Gastroesophageal sphincter (tissue), 4 donors: ENCODE measurements at regions not wholly inside any gene's neighbourhood (a gene's known extent, or its start where the extent isn't known, plus 50 kb on each side); places are given as distances from the start of the nearest gene placed in this dataset.
"Not testable (repeated sequence)": the region's sequence is repeated elsewhere in the genome, so short reads cannot be mapped to it uniquely, and the experiment has no call there.

Experiments used
- ATAC-seq: fragments of 150-250 bp; one replicate; pipeline ENCODE4 v1.9.1; 2016; ENCODE audit warnings: mild to moderate bottlenecking, moderate library complexity
- H3K27ac ChIP-seq, 4 donors: fragments of 200-600 bp; sonication (generic) in 3 of 4; 1 replicate in 3 of 4; 2 replicates in 1 of 4; pipeline ENCODE4 v1.5.1; 2016 to 2019
- H3K27me3 ChIP-seq: fragments of 200-600 bp; sonication (generic); one replicate; pipeline ENCODE4 v1.5.1; 2019
- H3K36me3 ChIP-seq, 2 donors: fragments of 200-600 bp; sonication (generic); one replicate each; pipeline ENCODE4 v1.5.1; 2019; ENCODE audit warnings: control low read depth in 1 of 2
- H3K4me1 ChIP-seq, 3 donors: fragments of 200-600 bp; sonication (generic); 1 replicate in 2 of 3; 2 replicates in 1 of 3; pipeline ENCODE4 v1.5.1; 2016 to 2019; ENCODE audit warnings: control low read depth in 2 of 3
- H3K4me3 ChIP-seq, 2 donors: fragments of 200-600 bp; sonication (generic); one replicate each; pipeline ENCODE4 v1.5.1; 2019; ENCODE audit warnings: mild to moderate bottlenecking in 1 of 2, moderate library complexity in 1 of 2
- H3K9me3 ChIP-seq, 3 donors: fragments of 200-600 bp; sonication (generic); one replicate each; pipeline ENCODE4 v1.5.1; 2017 to 2019; ENCODE audit warnings: control low read depth in 2 of 3
- CTCF ChIP-seq, 4 experiments: fragments of 200-600 bp in 2 of 4; fragments of 450-650 bp in 2 of 4; sonication (generic) in 1 of 4; IDR thresholded peaks; one replicate each; pipeline ENCODE4 v1.5.1; 2017 to 2019; ENCODE audit warnings: antibody characterized with exemption in 4 of 4, mild to moderate bottlenecking in 2 of 4, moderate library complexity in 2 of 4
- EP300 ChIP-seq: sonication (generic); formaldehyde crosslinking; IDR thresholded peaks from one replicate; pipeline ENCODE4 v1.6.1; 2017; ENCODE audit warnings: antibody characterized with exemption, mild to moderate bottlenecking
- POLR2A ChIP-seq, 2 donors: fragments of 450-650 bp; IDR thresholded peaks; one replicate each; pipeline ENCODE4 v1.6.1; 2017; ENCODE audit warnings: antibody characterized with exemption in 2 of 2, mild to moderate bottlenecking in 2 of 2, moderate library complexity in 1 of 2
- POLR2AphosphoS5 ChIP-seq: sonication (generic); formaldehyde crosslinking; IDR thresholded peaks from one replicate; pipeline ENCODE4 v1.6.1; 2017; ENCODE audit warnings: antibody characterized with exemption
- WGBS, 2 donors: methylation state at CpG; one replicate each; pipeline ENCODE4 v1.1.5; 2018; ENCODE audit warnings: low coverage in 1 of 2; 5-methylcytosine and 5-hydroxymethylcytosine counted together

- 45 to 75% methylated on average over 1 to 2 of the region's 5 CpGs for WGBS, 2 donors
- Histone ChIP-seq H3K27ac (no peak overlapping the region), H3K36me3 (no peaks in the 10 kb centered on the region), H3K9me3 (no peaks in the 10 kb centered on the region), H3K4me3 (no peak overlapping the region), H3K4me1 (no peaks in the 10 kb centered on the region), H3K27me3 (no peaks in the 10 kb centered on the region)
- no peak for TF ChIP-seq POLR2A (IDR thresholded peaks at IDR 0.05)
- TF ChIP-seq CTCF (IDR thresholded peaks at IDR 0.05) = no peak
- TF ChIP-seq EP300 = no peak
- no peak for ATAC-seq
These were observed 82.5 kb upstream of the PITRM1 start for GRCh38 chr10:3255075-3255474.

- not testable (repeated sequence) for ATAC-seq, H3K27ac ChIP-seq, H3K9me3 ChIP-seq, H3K4me3 ChIP-seq, H3K4me1 ChIP-seq, H3K27me3 ChIP-seq, H3K36me3 ChIP-seq
- WGBS, 2 donors = 89 to 94% methylated on average over 2 to 3 of the region's 3 CpGs
These were observed 81.4 kb upstream of the PITRM1 start for GRCh38 chr10:3253974-3254373.

- Histone ChIP-seq H3K27ac (no peak overlapping the region), H3K36me3 (no peaks in the 10 kb centered on the region), H3K4me3 (no peak overlapping the region), H3K9me3 (no peaks in the 10 kb centered on the region), H3K27me3 (no peaks in the 10 kb centered on the region), H3K4me1 (peaks cover 3 to 18% (median 3%) of the 10 kb centered on the region in 3 donors)
- ATAC-seq = no peak
- WGBS, 2 donors = 88 to 92% methylated on average over 7 to 8 of the region's 10 CpGs
- TF ChIP-seq POLR2AphosphoS5 = no peak
- TF ChIP-seq EP300 = no peak
- TF ChIP-seq CTCF (IDR thresholded peaks at IDR 0.05) = no peak
- no peak for TF ChIP-seq POLR2A (IDR thresholded peaks at IDR 0.05)
These were observed 78.6 kb upstream of the PITRM1 start for GRCh38 chr10:3251172-3251571.

GRCh38 chr10:3249307-3249889 is 76.8 kb upstream of the PITRM1 start:
- Histone ChIP-seq H3K4me1 (peaks cover 3 to 18% (median 3%) of the 10 kb centered on the region in 3 donors), H3K36me3 (no peaks in the 10 kb centered on the region), H3K27me3 (no peaks in the 10 kb centered on the region), H3K9me3 (no peaks in the 10 kb centered on the region), H3K4me3 (no peak overlapping the region), H3K27ac (peak overlapping the region; percentile 77 to 84 (median 81))
- TF ChIP-seq POLR2AphosphoS5 (no peak), EP300 (no peak), POLR2A (IDR thresholded peaks at IDR 0.05) (no peak), CTCF (IDR thresholded peaks at IDR 0.05) (no peak)
- ATAC-seq = peak; percentile 47
- 46 to 59% methylated on average over 5 of the region's 5 CpGs for WGBS, 2 donors

GRCh38 chr10:3248526-3249306 is 76.1 kb upstream of the PITRM1 start:
- H3K4me3 ChIP-seq = no peak overlapping the region
- H3K27me3 ChIP-seq = no peaks in the 10 kb centered on the region

More at GRCh38 chr10:3248526-3249306, 76.1 kb upstream of the PITRM1 start:
- peak; percentile 88 for ATAC-seq
- WGBS, 2 donors = 5 to 15% methylated on average over 4 to 5 of the region's 6 CpGs
- H3K27ac ChIP-seq = peak overlapping the region; percentile 77 to 84 (median 81)
- no peaks in the 10 kb centered on the region for H3K9me3 ChIP-seq
- H3K36me3 ChIP-seq = no peaks in the 10 kb centered on the region
- TF ChIP-seq CTCF (IDR thresholded peaks at IDR 0.05) (no peak), POLR2AphosphoS5 (peak; percentile 39)
- peaks cover 3 to 18% (median 3%) of the 10 kb centered on the region in 3 donors for H3K4me1 ChIP-seq
